ENCODE measurements at regions not wholly inside any gene's neighbourhood (a gene's known extent, or its start where the extent isn't known, plus 50 kb on each side); places are given as distances from the start of the nearest gene placed in this dataset.

GRCh38 chr3:170727754-170728153 lies 141.9 kb upstream of the SLC7A14 start (continued):
- TF ChIP-seq USF1 (CRISPR knock-in tag; IDR thresholded peaks at IDR 0.05) (no peak), HOMEZ (CRISPR knock-in tag; IDR thresholded peaks at IDR 0.05) (no peak), TOE1 (IDR thresholded peaks at IDR 0.05; ENCODE audit: borderline replicate concordance) (no peak), TOE1 (CRISPR knock-in tag; IDR thresholded peaks at IDR 0.05; ENCODE audit: borderline replicate concordance, low read depth) (no peak), SRSF9 (IDR thresholded peaks at IDR 0.05; ENCODE audit: borderline replicate concordance, low read depth, low read length) (no peak), SIX5 (IDR thresholded peaks at IDR 0.05; ENCODE audit: borderline replicate concordance in 1 of 2, insufficient read depth in 1 of 2, low read depth in 1 of 2, low read length in 2 of 2) (no peak), PATZ1 (CRISPR knock-in tag; IDR thresholded peaks at IDR 0.05; ENCODE audit: borderline replicate concordance) (no peak), CUX1 (CRISPR knock-in tag; IDR thresholded peaks at IDR 0.05) (no peak), PRPF4 (IDR thresholded peaks at IDR 0.05; ENCODE audit: insufficient read depth, low read depth, low read length, poor library complexity, severe bottlenecking) (no peak)

All from K562 (cell line).